Thyroid gland (tissue), 4 donors: ENCODE measurements at regions not wholly inside any gene's neighbourhood (a gene's known extent, or its start where the extent isn't known, plus 50 kb on each side); places are given as distances from the start of the nearest gene placed in this dataset.

Source experiments
- DNase-seq, 2 donors: peaks; one replicate each; pipeline ENCODE4 v3.0.0-alpha.2; 2019
- H3K27ac ChIP-seq, 3 donors: fragments of 200-600 bp; sonication (generic); 1 replicate in 2 of 3; 2 replicates in 1 of 3; pipeline ENCODE4 v1.5.1; 2016 to 2019; ENCODE audit warnings: mild to moderate bottlenecking in 1 of 3, moderate library complexity in 1 of 3
- H3K27me3 ChIP-seq: fragments of 200-600 bp; sonication (generic); one replicate; pipeline ENCODE4 v1.5.1; 2019
- H3K36me3 ChIP-seq, 2 donors: fragments of 200-600 bp; sonication (generic); one replicate each; pipeline ENCODE4 v1.5.1; 2016 to 2019
- H3K4me1 ChIP-seq, 2 donors: fragments of 200-600 bp; sonication (generic); one replicate each; pipeline ENCODE4 v1.5.1; 2017 to 2019
- H3K4me3 ChIP-seq, 3 donors: fragments of 200-600 bp; sonication (generic); replicated peaks in 1 of 3; 1 replicate in 2 of 3; 2 replicates in 1 of 3; pipeline ENCODE4 v1.5.1; 2016; ENCODE audit warnings: mild to moderate bottlenecking in 1 of 3
- H3K9me3 ChIP-seq: fragments of 200-600 bp; sonication (generic); one replicate; pipeline ENCODE4 v1.5.1; 2017
- POLR2A ChIP-seq, 2 donors: fragments of 450-650 bp; IDR thresholded peaks; one replicate each; pipeline ENCODE4 v1.6.1; 2017; ENCODE audit warnings: antibody characterized with exemption in 2 of 2, mild to moderate bottlenecking in 2 of 2, moderate library complexity in 1 of 2
- WGBS, 2 donors: methylation state at CpG; one replicate each; pipeline ENCODE4 v1.1.5; 2017; 5-methylcytosine and 5-hydroxymethylcytosine counted together
- intact Hi-C: fragments of 100-400 bp; cut with DNase I; formaldehyde crosslinking; loops from one replicate; pipeline ENCODE4 v1.15.1; 2023
- TF ChIP-seq, protein P1 (sequence below), 6 experiments: fragments of 200-600 bp in 3 of 6; fragments of 450-650 bp in 3 of 6; sonication (generic) in 3 of 6; IDR thresholded peaks; one replicate each; pipeline ENCODE4 v1.5.1; 2016 to 2019; ENCODE audit warnings: antibody characterized with exemption in 6 of 6, mild to moderate bottlenecking in 2 of 6, inconsistent platforms in 1 of 6, moderate library complexity in 1 of 6

DNA sequence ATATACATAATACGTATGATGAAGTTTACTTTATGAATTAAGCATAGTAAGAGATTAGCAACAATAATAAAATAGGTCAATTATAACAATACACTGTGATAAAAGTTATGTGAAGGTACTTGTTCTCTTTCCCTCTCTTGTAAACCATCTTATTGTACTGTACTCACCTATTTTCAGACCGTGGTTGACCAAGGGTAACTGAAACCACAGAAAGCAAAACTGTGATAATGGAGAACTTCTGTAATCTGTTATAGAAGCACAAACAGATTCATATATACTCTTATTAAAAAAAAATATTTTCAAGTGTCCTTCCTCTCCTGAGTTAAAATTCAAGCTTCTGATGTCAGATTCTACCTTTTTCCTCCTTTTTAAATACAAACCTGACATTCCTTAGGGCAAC, 1247.8 kb upstream of the SORCS1 start:
- TF ChIP-seq, protein P1, sequence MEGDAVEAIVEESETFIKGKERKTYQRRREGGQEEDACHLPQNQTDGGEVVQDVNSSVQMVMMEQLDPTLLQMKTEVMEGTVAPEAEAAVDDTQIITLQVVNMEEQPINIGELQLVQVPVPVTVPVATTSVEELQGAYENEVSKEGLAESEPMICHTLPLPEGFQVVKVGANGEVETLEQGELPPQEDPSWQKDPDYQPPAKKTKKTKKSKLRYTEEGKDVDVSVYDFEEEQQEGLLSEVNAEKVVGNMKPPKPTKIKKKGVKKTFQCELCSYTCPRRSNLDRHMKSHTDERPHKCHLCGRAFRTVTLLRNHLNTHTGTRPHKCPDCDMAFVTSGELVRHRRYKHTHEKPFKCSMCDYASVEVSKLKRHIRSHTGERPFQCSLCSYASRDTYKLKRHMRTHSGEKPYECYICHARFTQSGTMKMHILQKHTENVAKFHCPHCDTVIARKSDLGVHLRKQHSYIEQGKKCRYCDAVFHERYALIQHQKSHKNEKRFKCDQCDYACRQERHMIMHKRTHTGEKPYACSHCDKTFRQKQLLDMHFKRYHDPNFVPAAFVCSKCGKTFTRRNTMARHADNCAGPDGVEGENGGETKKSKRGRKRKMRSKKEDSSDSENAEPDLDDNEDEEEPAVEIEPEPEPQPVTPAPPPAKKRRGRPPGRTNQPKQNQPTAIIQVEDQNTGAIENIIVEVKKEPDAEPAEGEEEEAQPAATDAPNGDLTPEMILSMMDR (IDR thresholded peaks at IDR 0.05) = no peak
- TF ChIP-seq POLR2A (IDR thresholded peaks at IDR 0.05) = no peak
- 43 to 73% methylated on average over 2 of the region's 2 CpGs for WGBS, 2 donors
- Histone ChIP-seq H3K4me1 (no peaks in the 10 kb centered on the region), H3K27me3 (no peaks in the 10 kb centered on the region), H3K4me3 (no peak overlapping the region), H3K9me3 (no peaks in the 10 kb centered on the region), H3K27ac (no peak overlapping the region), H3K36me3 (no peaks in the 10 kb centered on the region)
- DNase-seq = no peak
- intact Hi-C loops = no loop called here

DNA sequence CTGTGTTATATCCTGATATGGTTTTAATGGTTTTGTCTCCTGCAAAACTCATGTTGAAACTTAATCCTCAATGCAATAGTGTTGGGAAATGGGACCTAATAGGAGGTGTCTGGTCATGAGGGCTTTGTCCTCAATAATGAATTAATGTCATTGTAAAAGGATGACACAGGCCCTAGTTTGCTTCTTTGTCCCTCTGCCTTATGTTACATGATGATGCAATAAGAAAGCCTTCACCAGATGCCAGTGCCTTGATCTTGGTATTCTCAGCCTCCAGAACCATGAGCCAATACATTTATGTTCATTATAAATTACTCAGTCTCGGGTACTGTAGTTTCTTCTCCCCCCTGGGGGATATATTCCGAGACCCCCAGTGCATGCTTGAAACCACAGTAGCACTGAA, 1247.4 kb upstream of the SORCS1 start:
- TF ChIP-seq, protein P1 (IDR thresholded peaks at IDR 0.05) = no peak
- TF ChIP-seq POLR2A (IDR thresholded peaks at IDR 0.05) = no peak
- no peaks in the 10 kb centered on the region for H3K36me3 ChIP-seq
- no peak overlapping the region for H3K4me3 ChIP-seq
- intact Hi-C loops = no loop called here
- no peak overlapping the region for H3K27ac ChIP-seq
- no peak for DNase-seq
- no peaks in the 10 kb centered on the region for H3K4me1 ChIP-seq
- no peaks in the 10 kb centered on the region for H3K9me3 ChIP-seq
- no peaks in the 10 kb centered on the region for H3K27me3 ChIP-seq
- WGBS, 2 donors = 79 to 98% methylated on average over 2 of the region's 2 CpGs

DNA sequence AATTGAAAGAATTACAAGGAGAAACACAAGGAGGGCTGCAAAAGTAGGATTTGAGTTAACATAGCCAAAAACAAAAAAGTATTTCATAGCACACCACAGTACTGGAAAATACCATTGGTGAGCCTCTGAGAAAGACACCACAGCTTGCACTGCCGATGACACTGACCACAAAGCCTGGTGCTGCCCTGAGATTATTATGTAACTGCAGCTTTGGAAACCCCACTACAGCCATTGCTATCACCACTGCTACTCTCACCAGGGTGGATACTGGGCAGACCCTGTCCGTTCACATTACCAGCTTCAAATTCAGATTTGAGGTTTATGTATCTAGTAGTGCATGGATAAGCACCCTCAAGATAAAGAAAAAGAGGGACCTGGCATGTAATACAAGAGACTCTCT, 1246.7 kb upstream of the SORCS1 start:
- Histone ChIP-seq H3K9me3 (no peaks in the 10 kb centered on the region), H3K4me3 (no peak overlapping the region), H3K36me3 (no peaks in the 10 kb centered on the region), H3K27ac (no peak overlapping the region), H3K27me3 (no peaks in the 10 kb centered on the region), H3K4me1 (no peaks in the 10 kb centered on the region)
- intact Hi-C loops = no loop called here
- no peak for DNase-seq
- TF ChIP-seq, protein P1 (IDR thresholded peaks at IDR 0.05) = no peak
- TF ChIP-seq POLR2A (IDR thresholded peaks at IDR 0.05) = no peak
- WGBS, 2 donors = 43 to 55% methylated on average over 2 of the region's 2 CpGs

DNA sequence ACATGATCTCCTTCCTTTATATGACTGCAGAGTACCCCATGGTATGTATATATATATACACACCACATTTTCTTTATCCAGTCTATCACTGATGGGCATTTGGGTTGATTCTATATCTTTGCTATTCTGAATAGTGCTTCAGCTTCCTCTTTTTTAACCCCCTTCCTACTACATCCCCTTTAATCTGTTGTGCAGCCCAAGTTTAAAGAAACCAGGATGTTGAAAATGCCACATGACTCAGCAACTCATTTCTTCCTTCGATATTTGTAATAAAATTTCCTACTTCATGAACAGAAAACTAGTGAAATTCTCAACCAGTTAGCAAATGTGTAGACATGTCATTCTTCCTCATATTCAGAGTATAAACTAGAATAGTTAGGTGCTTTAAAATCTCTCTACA, 1245.7 kb upstream of the SORCS1 start:
- TF ChIP-seq POLR2A (IDR thresholded peaks at IDR 0.05) = no peak
- TF ChIP-seq, protein P1 (IDR thresholded peaks at IDR 0.05) = no peak
- Histone ChIP-seq H3K27ac (no peak overlapping the region), H3K9me3 (no peaks in the 10 kb centered on the region), H3K27me3 (no peaks in the 10 kb centered on the region), H3K36me3 (no peaks in the 10 kb centered on the region), H3K4me3 (no peak overlapping the region), H3K4me1 (no peaks in the 10 kb centered on the region)
- WGBS, 2 donors = 88 to 94% methylated on average over 1 of the region's 1 CpG
- intact Hi-C loops = no loop called here
- DNase-seq = no peak

DNA sequence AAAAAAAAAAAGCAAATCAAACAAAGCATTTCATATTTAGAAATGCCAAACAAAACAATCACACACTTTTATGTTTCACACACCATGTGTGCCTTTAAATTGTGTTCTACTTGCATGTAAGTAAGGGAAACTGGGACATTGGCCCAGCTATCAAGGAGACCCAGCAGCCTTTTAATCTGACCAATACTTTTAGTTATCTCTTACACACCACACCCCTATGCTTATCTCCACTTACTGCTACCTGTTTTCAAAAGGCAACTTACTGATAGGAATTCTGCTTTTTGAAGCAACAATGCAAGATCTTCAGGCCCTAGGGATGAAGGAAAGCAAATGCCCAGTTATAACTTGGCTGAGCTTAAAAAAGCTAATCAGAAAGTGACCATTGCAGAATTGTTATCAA, 1244.8 kb upstream of the SORCS1 start:
- intact Hi-C loops = no loop called here
- Histone ChIP-seq H3K4me1 (no peaks in the 10 kb centered on the region), H3K9me3 (no peaks in the 10 kb centered on the region), H3K36me3 (no peaks in the 10 kb centered on the region), H3K4me3 (no peak overlapping the region), H3K27me3 (no peaks in the 10 kb centered on the region), H3K27ac (no peak overlapping the region)
- TF ChIP-seq, protein P1 (IDR thresholded peaks at IDR 0.05) = no peak
- no peak for TF ChIP-seq POLR2A (IDR thresholded peaks at IDR 0.05)
- no peak for DNase-seq
